HEK293 (cell line): ENCODE measurements at regions not wholly inside any gene's neighbourhood (a gene's known extent, or its start where the extent isn't known, plus 50 kb on each side); places are given as distances from the start of the nearest gene placed in this dataset.

Experiments used
- CTCF ChIA-PET: fragments of 350-600 bp; formaldehyde crosslinking; extraction: SDS; loops from one replicate; lab custom pipeline; 2021; ENCODE audit warnings: antibody characterized with exemption; lab: Yijun Ruan, JAX
- POLR2A ChIA-PET: fragments of 300-600 bp; formaldehyde crosslinking; extraction: SDS; loops from one replicate; lab custom pipeline; 2020; ENCODE audit warnings: antibody characterized with exemption, inconsistent platforms; lab: Yijun Ruan, JAX
- H3K27ac ChIP-seq: fragments of 200-500 bp; sonication (Bioruptor generic); 2 replicates; pipeline ENCODE4 v1.5.1; 2014; ENCODE audit warnings: low read depth, low read length, control low read depth, inconsistent platforms; ENCODE audit errors: extremely low read depth
- H3K36me3 ChIP-seq, 2 experiments: fragments of 200-500 bp in 1 of 2; sonication (Bioruptor generic) in 1 of 2; 1 replicate in 1 of 2; 2 replicates in 1 of 2; pipeline ENCODE4 v1.5.1; 2014 to 2017; ENCODE audit warnings: inconsistent platforms in 2 of 2, low read length in 2 of 2; ENCODE audit not compliant: control insufficient read depth in 2 of 2, insufficient read depth in 1 of 2
- H3K4me1 ChIP-seq: fragments of 200-500 bp; sonication (Bioruptor generic); 2 replicates; pipeline ENCODE4 v1.5.1; 2014; ENCODE audit warnings: mild to moderate bottlenecking, low read length, inconsistent platforms; ENCODE audit not compliant: control insufficient read depth, insufficient read depth
- H3K4me3 ChIP-seq: 2 replicates; pipeline ENCODE4 v1.5.1; 2011; ENCODE audit warnings: low read depth, mild to moderate bottlenecking, control low read depth, low read length, moderate library complexity
- H3K9me3 ChIP-seq: fragments of 200-500 bp; sonication (Bioruptor generic); 2 replicates; pipeline ENCODE4 v1.5.1; 2014; ENCODE audit warnings: low read depth, low read length, inconsistent platforms; ENCODE audit not compliant: control insufficient read depth, insufficient read depth
- KLF8 ChIP-seq: fragments of 450-650 bp; formaldehyde crosslinking; IDR thresholded peaks from 2 replicates; pipeline ENCODE4 v1.5.1; 2016; ENCODE audit warnings: missing biosample characterization, missing genetic modification characterization
- SP2 ChIP-seq: fragments of 450-650 bp; formaldehyde crosslinking; IDR thresholded peaks from 2 replicates; pipeline ENCODE4 v1.5.1; 2016; ENCODE audit warnings: missing biosample characterization, missing genetic modification characterization
- SP3 ChIP-seq: fragments of 450-650 bp; formaldehyde crosslinking; IDR thresholded peaks from 2 replicates; pipeline ENCODE4 v1.5.1; 2016; ENCODE audit warnings: missing biosample characterization, missing genetic modification characterization
- SP7 ChIP-seq: fragments of 450-650 bp; formaldehyde crosslinking; IDR thresholded peaks from 2 replicates; pipeline ENCODE4 v1.5.1; 2016; ENCODE audit warnings: missing biosample characterization, missing genetic modification characterization
- ZBTB21 ChIP-seq: fragments of 450-650 bp; formaldehyde crosslinking; IDR thresholded peaks from 2 replicates; pipeline ENCODE4 v1.5.1; 2017; ENCODE audit warnings: missing biosample characterization, missing genetic modification characterization
- ZNF184 ChIP-seq: fragments of 450-650 bp; IDR thresholded peaks from 2 replicates; pipeline ENCODE4 v1.5.1; 2018; ENCODE audit warnings: missing biosample characterization, mild to moderate bottlenecking, missing genetic modification characterization
- ZNF280C ChIP-seq: fragments of 450-650 bp; formaldehyde crosslinking; IDR thresholded peaks from 2 replicates; pipeline ENCODE4 v1.5.1; 2016; ENCODE audit warnings: missing biosample characterization, missing genetic modification characterization
- ZNF366 ChIP-seq: fragments of 450-650 bp; formaldehyde crosslinking; conservative IDR thresholded peaks from 2 replicates; pipeline ENCODE4 v1.5.1; 2016; ENCODE audit warnings: missing biosample characterization, missing genetic modification characterization
- ZNF621 ChIP-seq: fragments of 450-650 bp; formaldehyde crosslinking; IDR thresholded peaks from 2 replicates; pipeline ENCODE4 v1.5.1; 2017; ENCODE audit warnings: missing biosample characterization, missing genetic modification characterization
- ZNF624 ChIP-seq: fragments of 450-650 bp; formaldehyde crosslinking; IDR thresholded peaks from 2 replicates; pipeline ENCODE4 v1.5.1; 2017; ENCODE audit warnings: missing biosample characterization, missing genetic modification characterization
- ZNF629 ChIP-seq: fragments of 450-650 bp; formaldehyde crosslinking; IDR thresholded peaks from 2 replicates; pipeline ENCODE4 v1.5.1; 2017; ENCODE audit warnings: missing biosample characterization, missing genetic modification characterization
- ZNF707 ChIP-seq: fragments of 450-650 bp; formaldehyde crosslinking; IDR thresholded peaks from 2 replicates; pipeline ENCODE4 v1.5.1; 2016; ENCODE audit warnings: missing biosample characterization, missing genetic modification characterization
- TF ChIP-seq, protein P1 (sequence below): fragments of 450-650 bp; formaldehyde crosslinking; IDR thresholded peaks from 2 replicates; pipeline ENCODE4 v1.5.1; 2017; ENCODE audit warnings: missing biosample characterization, missing genetic modification characterization
- TF ChIP-seq, protein P2 (sequence below): fragments of 450-650 bp; formaldehyde crosslinking; conservative IDR thresholded peaks from 2 replicates; pipeline ENCODE4 v1.5.1; 2016; ENCODE audit warnings: low read depth, missing biosample characterization, missing genetic modification characterization
- TF ChIP-seq, protein P3 (sequence below): fragments of 450-650 bp; formaldehyde crosslinking; IDR thresholded peaks from 2 replicates; pipeline ENCODE4 v1.5.1; 2016; ENCODE audit warnings: missing biosample characterization, missing genetic modification characterization

DNA sequence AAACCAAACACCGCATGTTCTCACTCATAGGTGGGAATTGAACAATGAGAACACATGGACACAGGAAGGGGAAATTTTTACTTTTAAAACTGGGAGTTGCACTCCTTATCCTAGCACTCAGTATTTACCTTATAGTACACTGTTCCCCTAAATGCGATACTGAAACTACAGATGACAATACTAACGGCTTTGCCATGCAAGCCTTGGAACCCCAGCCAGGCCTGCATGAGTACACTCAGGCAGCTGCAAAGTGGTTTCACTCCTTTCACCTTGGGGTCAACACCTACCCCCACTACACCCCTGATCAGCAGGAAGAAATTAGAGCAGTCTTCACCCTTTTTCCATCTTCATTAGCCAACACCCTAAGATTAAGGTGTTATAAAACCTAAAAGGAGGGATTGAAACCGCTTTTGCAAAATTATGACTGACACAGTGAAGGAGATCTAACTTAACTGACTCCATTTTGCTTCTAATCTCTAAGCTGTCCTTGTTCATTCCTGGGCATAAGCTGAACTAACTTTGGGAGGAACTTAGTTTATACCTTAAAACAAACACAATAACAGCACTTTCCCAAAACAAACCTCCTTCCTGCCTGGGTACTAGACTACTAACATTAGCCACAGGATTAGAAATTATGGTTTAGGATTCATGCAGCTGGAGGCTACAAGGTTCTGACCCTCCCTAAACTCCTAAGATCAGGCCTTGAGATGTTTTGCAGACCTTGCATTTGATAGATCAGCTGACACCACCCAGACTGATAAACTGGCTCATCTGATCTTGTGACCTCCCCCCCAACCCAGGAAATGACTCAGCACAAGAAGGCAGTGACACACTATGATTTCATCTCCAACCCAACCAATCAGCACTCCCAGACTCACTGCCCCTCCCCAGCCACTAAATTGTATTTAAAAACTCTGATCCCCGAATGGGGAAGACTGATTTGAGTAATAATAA is 452.1 kb upstream of the PPP2R3A start:
- Histone ChIP-seq H3K4me1 (no peaks in the 10 kb centered on the region), H3K36me3 (no peaks in the 10 kb centered on the region), H3K27ac (no peak overlapping the region), H3K4me3 (no peak overlapping the region), H3K9me3 (no peaks in the 10 kb centered on the region)
- POLR2A ChIA-PET: no interaction called here
- TF ChIP-seq ZNF280C (no peak), SP3 (tag by site-specific recombination) (0 out of 2 replicates have a peak, but pooled peaks have one; percentile 20), ZBTB21 (tag by site-specific recombination) (peak; percentile 90), SP2 (tag by site-specific recombination) (peak; percentile 47), ZNF621 (no peak), ZNF629 (tag by site-specific recombination) (peak; percentile 81), ZNF366 (tag by site-specific recombination) (peak; percentile 34; the same call in 1 of the 2 replicates), ZNF184 (tag by site-specific recombination) (0 out of 2 replicates have a peak, but pooled peaks have one; percentile 18), KLF8 (tag by site-specific recombination) (0 out of 2 replicates have a peak, but pooled peaks have one; percentile 35), ZNF624 (tag by site-specific recombination) (no peak), SP7 (tag by site-specific recombination) (peak; percentile 37; the same call in 1 of the 2 replicates), ZNF707 (tag by site-specific recombination) (no peak)
- TF ChIP-seq, protein P1, sequence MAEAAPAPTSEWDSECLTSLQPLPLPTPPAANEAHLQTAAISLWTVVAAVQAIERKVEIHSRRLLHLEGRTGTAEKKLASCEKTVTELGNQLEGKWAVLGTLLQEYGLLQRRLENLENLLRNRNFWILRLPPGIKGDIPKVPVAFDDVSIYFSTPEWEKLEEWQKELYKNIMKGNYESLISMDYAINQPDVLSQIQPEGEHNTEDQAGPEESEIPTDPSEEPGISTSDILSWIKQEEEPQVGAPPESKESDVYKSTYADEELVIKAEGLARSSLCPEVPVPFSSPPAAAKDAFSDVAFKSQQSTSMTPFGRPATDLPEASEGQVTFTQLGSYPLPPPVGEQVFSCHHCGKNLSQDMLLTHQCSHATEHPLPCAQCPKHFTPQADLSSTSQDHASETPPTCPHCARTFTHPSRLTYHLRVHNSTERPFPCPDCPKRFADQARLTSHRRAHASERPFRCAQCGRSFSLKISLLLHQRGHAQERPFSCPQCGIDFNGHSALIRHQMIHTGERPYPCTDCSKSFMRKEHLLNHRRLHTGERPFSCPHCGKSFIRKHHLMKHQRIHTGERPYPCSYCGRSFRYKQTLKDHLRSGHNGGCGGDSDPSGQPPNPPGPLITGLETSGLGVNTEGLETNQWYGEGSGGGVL (tag by site-specific recombination): peak; percentile 58
- TF ChIP-seq, protein P2, sequence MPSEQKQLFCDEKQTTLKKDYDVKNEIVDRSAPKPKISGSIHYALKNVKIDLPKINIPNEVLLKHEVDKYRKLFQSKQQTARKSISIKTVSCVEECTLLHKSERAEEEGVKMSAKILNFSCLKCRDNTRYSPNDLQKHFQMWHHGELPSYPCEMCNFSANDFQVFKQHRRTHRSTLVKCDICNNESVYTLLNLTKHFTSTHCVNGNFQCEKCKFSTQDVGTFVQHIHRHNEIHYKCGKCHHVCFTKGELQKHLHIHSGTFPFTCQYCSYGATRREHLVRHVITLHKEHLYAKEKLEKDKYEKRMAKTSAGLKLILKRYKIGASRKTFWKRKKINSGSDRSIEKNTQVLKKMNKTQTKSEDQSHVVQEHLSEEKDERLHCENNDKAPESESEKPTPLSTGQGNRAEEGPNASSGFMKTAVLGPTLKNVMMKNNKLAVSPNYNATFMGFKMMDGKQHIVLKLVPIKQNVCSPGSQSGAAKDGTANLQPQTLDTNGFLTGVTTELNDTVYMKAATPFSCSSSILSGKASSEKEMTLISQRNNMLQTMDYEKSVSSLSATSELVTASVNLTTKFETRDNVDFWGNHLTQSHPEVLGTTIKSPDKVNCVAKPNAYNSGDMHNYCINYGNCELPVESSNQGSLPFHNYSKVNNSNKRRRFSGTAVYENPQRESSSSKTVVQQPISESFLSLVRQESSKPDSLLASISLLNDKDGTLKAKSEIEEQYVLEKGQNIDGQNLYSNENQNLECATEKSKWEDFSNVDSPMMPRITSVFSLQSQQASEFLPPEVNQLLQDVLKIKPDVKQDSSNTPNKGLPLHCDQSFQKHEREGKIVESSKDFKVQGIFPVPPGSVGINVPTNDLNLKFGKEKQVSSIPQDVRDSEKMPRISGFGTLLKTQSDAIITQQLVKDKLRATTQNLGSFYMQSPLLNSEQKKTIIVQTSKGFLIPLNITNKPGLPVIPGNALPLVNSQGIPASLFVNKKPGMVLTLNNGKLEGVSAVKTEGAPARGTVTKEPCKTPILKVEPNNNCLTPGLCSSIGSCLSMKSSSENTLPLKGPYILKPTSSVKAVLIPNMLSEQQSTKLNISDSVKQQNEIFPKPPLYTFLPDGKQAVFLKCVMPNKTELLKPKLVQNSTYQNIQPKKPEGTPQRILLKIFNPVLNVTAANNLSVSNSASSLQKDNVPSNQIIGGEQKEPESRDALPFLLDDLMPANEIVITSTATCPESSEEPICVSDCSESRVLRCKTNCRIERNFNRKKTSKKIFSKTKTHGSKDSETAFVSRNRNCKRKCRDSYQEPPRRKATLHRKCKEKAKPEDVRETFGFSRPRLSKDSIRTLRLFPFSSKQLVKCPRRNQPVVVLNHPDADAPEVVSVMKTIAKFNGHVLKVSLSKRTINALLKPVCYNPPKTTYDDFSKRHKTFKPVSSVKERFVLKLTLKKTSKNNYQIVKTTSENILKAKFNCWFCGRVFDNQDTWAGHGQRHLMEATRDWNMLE (tag by site-specific recombination): 0 out of 2 replicates have a peak, but pooled peaks have one; percentile 30
- TF ChIP-seq, protein P3, sequence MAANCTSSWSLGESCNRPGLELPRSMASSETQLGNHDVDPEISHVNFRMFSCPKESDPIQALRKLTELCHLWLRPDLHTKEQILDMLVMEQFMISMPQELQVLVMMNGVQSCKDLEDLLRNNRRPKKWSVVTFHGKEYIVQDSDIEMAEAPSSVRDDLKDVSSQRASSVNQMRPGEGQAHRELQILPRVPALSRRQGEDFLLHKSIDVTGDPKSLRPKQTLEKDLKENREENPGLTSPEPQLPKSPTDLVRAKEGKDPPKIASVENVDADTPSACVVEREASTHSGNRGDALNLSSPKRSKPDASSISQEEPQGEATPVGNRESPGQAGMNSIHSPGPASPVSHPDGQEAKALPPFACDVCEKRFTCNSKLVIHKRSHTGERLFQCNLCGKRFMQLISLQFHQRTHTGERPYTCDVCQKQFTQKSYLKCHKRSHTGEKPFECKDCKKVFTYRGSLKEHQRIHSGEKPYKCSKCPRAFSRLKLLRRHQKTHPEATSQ: no peak
- TF ChIP-seq, all 188 proteins: peak for 10
- CTCF ChIA-PET: interaction anchor here (0.6 to 1.1 kb wide), 2 partner anchors 10 to 31 kb away, joined by 4 read pairs; no protein-coding TSS in a partner anchor
